Gastrocnemius medialis (tissue), 4 donors: ENCODE measurements at regions not wholly inside any gene's neighbourhood (a gene's known extent, or its start where the extent isn't known, plus 50 kb on each side); places are given as distances from the start of the nearest gene placed in this dataset.

Experiments used
- ATAC-seq, 2 donors: fragments of 150-250 bp; one replicate each; pipeline ENCODE4 v1.9.1; 2016
- DNase-seq, 2 donors: peaks; one replicate each; pipeline ENCODE4 v3.0.0-alpha.2; 2019
- H3K27ac ChIP-seq, 4 donors: fragments of 200-600 bp; sonication (generic); 1 replicate in 1 of 4; 2 replicates in 3 of 4; pipeline ENCODE4 v1.5.1; 2016 to 2018; ENCODE audit warnings: mild to moderate bottlenecking in 2 of 4, moderate library complexity in 1 of 4
- H3K27me3 ChIP-seq, 3 donors: fragments of 200-600 bp; sonication (generic) in 2 of 3; 1 replicate in 1 of 3; 2 replicates in 2 of 3; pipeline versions ENCODE4 v1.5.1 to v1.6.0; 2016 to 2019; ENCODE audit warnings: mild to moderate bottlenecking in 1 of 3, moderate library complexity in 1 of 3
- H3K36me3 ChIP-seq, 2 donors: fragments of 200-600 bp; sonication (generic) in 1 of 2; one replicate each; pipeline ENCODE4 v1.5.1; 2017 to 2018
- H3K4me1 ChIP-seq, 2 donors: fragments of 200-600 bp; sonication (generic) in 1 of 2; one replicate each; pipeline ENCODE4 v1.5.1; 2016 to 2017; ENCODE audit warnings: mild to moderate bottlenecking in 2 of 2
- H3K4me3 ChIP-seq, 4 donors: fragments of 200-600 bp; sonication (generic) in 3 of 4; 1 replicate in 1 of 4; 2 replicates in 3 of 4; pipeline ENCODE4 v1.5.1; 2016 to 2019; ENCODE audit warnings: mild to moderate bottlenecking in 2 of 4
- H3K9me3 ChIP-seq, 3 donors: fragments of 200-600 bp; sonication (generic) in 2 of 3; 1 replicate in 1 of 3; 2 replicates in 2 of 3; pipeline ENCODE4 v1.5.1; 2016 to 2019
- POLR2A ChIP-seq, 2 donors: fragments of 450-650 bp; IDR thresholded peaks; one replicate each; pipeline ENCODE4 v1.6.1; 2017; ENCODE audit warnings: antibody characterized with exemption in 2 of 2, mild to moderate bottlenecking in 2 of 2, moderate library complexity in 2 of 2
- in situ Hi-C, 4 donors: fragments of 200-750 bp; cut with MboI; loops; one replicate each; pipeline versions ENCODE4 v1.15.0 to v1.8.0; 2017; ENCODE audit warnings: low sequenced_read_pairs in 4 of 4
- intact Hi-C: fragments of 100-400 bp; cut with DNase I; formaldehyde crosslinking; loops from one replicate; pipeline ENCODE4 v1.15.1; 2023; ENCODE audit warnings: low total_unique reads
- TF ChIP-seq, protein P1 (sequence below), 5 experiments: fragments of 450-650 bp in 3 of 5; fragments of 200-600 bp in 2 of 5; sonication (generic) in 2 of 5; IDR thresholded peaks in 4 of 5; conservative IDR thresholded peaks in 1 of 5; 1 replicate in 4 of 5; 2 replicates in 1 of 5; pipeline ENCODE4 v1.5.1; 2016 to 2019; ENCODE audit warnings: antibody characterized with exemption in 5 of 5, mild to moderate bottlenecking in 3 of 5, moderate library complexity in 3 of 5

DNA sequence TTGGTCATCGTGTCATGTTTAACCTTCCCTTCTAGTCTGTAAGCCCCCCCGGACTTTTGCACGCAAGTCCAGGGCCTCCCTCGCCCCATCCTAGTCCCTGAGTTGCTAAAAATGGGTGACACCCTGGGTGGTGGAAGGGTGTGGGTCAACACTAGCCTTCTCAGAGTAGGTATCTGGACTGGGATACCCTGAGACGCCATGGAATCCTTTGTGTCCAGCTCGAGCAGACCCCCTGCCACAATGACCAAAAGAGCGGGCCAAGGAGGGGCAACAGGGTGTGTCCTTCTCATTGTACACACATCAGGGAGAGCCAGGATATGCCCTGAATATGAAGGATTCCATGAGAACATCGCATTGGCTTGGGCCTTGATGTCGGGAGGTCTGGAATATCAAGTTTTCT, 67.5 kb upstream of the ATP12A start:
- in situ Hi-C loops (no loop called here), intact Hi-C loops (no loop called here)
- Histone ChIP-seq H3K27ac (no peak overlapping the region), H3K4me3 (no peak overlapping the region), H3K36me3 (no peaks in the 10 kb centered on the region), H3K4me1 (no peaks in the 10 kb centered on the region), H3K9me3 (no peaks in the 10 kb centered on the region), H3K27me3 (no peaks in the 10 kb centered on the region)
- ATAC-seq (no peak), DNase-seq (no peak)
- TF ChIP-seq, protein P1, sequence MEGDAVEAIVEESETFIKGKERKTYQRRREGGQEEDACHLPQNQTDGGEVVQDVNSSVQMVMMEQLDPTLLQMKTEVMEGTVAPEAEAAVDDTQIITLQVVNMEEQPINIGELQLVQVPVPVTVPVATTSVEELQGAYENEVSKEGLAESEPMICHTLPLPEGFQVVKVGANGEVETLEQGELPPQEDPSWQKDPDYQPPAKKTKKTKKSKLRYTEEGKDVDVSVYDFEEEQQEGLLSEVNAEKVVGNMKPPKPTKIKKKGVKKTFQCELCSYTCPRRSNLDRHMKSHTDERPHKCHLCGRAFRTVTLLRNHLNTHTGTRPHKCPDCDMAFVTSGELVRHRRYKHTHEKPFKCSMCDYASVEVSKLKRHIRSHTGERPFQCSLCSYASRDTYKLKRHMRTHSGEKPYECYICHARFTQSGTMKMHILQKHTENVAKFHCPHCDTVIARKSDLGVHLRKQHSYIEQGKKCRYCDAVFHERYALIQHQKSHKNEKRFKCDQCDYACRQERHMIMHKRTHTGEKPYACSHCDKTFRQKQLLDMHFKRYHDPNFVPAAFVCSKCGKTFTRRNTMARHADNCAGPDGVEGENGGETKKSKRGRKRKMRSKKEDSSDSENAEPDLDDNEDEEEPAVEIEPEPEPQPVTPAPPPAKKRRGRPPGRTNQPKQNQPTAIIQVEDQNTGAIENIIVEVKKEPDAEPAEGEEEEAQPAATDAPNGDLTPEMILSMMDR (IDR thresholded peaks at IDR 0.05 in 4 of 5, conservative IDR thresholded peaks at IDR 0.05 in 1 of 5): no peak
- TF ChIP-seq POLR2A (IDR thresholded peaks at IDR 0.05): no peak

DNA sequence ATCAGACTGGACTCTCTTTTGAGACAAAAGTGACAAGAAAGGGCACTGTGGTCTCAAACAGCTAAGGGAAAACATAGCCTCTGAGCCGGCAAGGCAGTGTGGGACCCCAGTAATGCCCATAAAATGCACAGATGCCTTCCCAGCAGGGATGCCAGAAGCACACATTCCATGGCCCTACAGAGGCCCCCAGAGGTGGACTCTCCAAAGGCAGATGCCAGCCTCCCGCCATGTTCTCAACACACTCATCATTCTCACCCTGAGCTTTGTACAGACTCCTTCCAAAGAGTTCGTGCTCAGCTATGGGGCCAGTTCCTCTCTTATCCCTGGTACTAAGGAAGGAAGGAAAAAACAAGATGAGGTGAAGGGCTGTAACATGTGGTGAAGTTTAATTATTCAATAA, 67.1 kb upstream of the ATP12A start:
- Histone ChIP-seq H3K4me1 (no peaks in the 10 kb centered on the region), H3K27ac (no peak overlapping the region), H3K4me3 (no peak overlapping the region), H3K36me3 (no peaks in the 10 kb centered on the region), H3K9me3 (no peaks in the 10 kb centered on the region), H3K27me3 (no peaks in the 10 kb centered on the region)
- DNase-seq (no peak), ATAC-seq (no peak)
- in situ Hi-C loops (no loop called here), intact Hi-C loops (no loop called here)
- TF ChIP-seq, protein P1 (IDR thresholded peaks at IDR 0.05 in 4 of 5, conservative IDR thresholded peaks at IDR 0.05 in 1 of 5): no peak
- no peak for TF ChIP-seq POLR2A (IDR thresholded peaks at IDR 0.05)

DNA sequence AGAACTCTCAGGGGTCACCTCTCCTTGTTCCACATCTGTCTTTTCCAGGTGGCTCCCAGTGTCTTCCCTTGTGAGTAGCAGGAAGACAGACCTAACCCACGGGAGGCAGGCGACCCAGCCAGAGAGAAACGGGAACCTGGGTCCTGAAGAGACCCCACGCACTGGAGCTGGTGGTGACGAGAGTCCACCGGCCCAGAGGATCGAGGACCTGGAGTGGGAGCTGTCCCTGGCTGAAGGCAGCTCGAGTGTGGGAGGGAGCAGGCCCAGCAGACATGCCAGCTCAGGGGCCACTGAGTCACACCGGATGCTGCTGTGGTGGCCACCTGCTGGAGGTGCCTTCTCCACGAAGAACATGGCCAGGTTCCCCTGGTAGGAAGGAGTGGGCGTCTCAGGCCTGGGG, 66.5 kb upstream of the ATP12A start:
- H3K27me3 ChIP-seq: no peaks in the 10 kb centered on the region
- no peak for ATAC-seq
- no peak for DNase-seq
- H3K4me3 ChIP-seq: no peak overlapping the region
- no peaks in the 10 kb centered on the region for H3K4me1 ChIP-seq
- H3K9me3 ChIP-seq: no peaks in the 10 kb centered on the region
- intact Hi-C loops (no loop called here), in situ Hi-C loops (no loop called here)
- no peak overlapping the region for H3K27ac ChIP-seq
- no peaks in the 10 kb centered on the region for H3K36me3 ChIP-seq
- TF ChIP-seq, protein P1 (IDR thresholded peaks at IDR 0.05 in 4 of 5, conservative IDR thresholded peaks at IDR 0.05 in 1 of 5): no peak
- TF ChIP-seq POLR2A (IDR thresholded peaks at IDR 0.05): no peak

DNA sequence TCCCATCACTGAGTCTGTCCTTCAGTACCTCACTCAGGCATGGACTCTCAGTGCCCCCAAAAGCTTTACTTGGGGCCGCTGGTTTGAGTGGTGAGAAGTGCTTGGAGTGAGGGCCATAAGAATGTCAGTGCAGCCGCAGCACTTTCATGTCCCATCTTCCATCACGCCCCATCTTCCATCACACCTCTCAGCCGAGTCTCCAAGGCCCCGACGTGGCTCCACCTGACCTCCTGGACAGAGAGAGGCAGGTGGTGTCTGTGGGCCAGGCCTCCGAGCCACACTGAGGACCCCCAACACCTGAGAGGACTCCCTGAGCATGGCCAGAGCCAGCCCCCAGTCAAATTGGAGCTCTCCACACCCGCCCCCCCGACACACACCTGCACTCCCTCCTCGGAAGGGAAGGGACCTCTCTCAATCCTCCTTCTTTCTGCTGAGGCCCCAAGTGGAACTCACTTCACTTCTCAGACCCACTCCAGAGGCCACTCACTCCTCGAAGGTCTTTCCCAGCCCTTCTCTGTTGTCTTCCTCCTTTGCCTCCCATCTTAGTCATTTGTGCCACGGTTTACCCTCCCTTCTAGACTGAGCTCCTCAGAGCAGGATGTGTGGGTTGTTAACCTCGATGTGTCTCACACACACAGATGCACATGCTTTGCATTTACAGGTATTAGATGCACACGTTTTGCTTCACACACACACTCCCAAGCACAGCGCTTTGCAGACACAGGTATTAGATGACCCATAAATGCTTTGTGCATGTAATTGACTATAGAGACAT, 65.7 kb upstream of the ATP12A start:
- H3K9me3 ChIP-seq: no peaks in the 10 kb centered on the region
- H3K4me3 ChIP-seq: no peak overlapping the region
- DNase-seq (no peak), ATAC-seq (no peak)
- in situ Hi-C loops: no loop called here
- intact Hi-C loops: no loop called here
- TF ChIP-seq, protein P1 (IDR thresholded peaks at IDR 0.05 in 4 of 5, conservative IDR thresholded peaks at IDR 0.05 in 1 of 5): no peak
- TF ChIP-seq POLR2A (IDR thresholded peaks at IDR 0.05): no peak
- H3K4me1 ChIP-seq: no peaks in the 10 kb centered on the region
- no peaks in the 10 kb centered on the region for H3K36me3 ChIP-seq
- no peaks in the 10 kb centered on the region for H3K27me3 ChIP-seq
- no peak overlapping the region for H3K27ac ChIP-seq

DNA sequence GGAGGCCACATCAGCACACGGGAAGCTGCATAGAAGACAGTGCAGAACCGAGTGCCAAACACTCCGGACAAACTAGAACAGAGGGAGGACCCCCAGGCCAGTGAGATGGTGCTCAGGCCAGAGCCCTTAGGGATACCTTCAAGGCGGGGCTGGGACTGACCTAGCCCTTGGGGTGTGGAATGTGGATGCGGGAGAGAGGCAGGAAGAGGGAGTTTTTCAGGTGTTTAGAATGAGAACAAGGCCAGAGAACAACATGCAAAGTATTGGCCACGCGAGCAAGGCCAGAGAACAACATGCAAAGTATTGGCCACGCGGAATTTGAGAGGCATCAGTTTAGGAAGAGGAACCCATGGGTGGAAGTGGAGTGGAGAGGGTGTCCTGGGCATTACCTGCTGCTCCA, 65.1 kb upstream of the ATP12A start:
- no peak overlapping the region for H3K4me3 ChIP-seq
- in situ Hi-C loops: no loop called here
- ATAC-seq (no peak), DNase-seq (no peak)
- H3K27ac ChIP-seq: no peak overlapping the region
- no peaks in the 10 kb centered on the region for H3K9me3 ChIP-seq
- intact Hi-C loops: no loop called here
- no peaks in the 10 kb centered on the region for H3K27me3 ChIP-seq
- no peaks in the 10 kb centered on the region for H3K4me1 ChIP-seq
- no peak for TF ChIP-seq POLR2A (IDR thresholded peaks at IDR 0.05)
- TF ChIP-seq, protein P1 (IDR thresholded peaks at IDR 0.05 in 4 of 5, conservative IDR thresholded peaks at IDR 0.05 in 1 of 5): no peak
- no peaks in the 10 kb centered on the region for H3K36me3 ChIP-seq
